GM19468 (cell line): ENCODE measurements at regions not wholly inside any gene's neighbourhood (a gene's known extent, or its start where the extent isn't known, plus 50 kb on each side); places are given as distances from the start of the nearest gene placed in this dataset.
"Not testable (repeated sequence)": the region's sequence is repeated elsewhere in the genome, so short reads cannot be mapped to it uniquely, and the experiment has no call there.

Experiments used
- ATAC-seq: cut with Tn5 transposase; IDR thresholded peaks from one replicate; pipeline ENCODE4 v1.9.1; 2021; ENCODE audit warnings: mild to moderate bottlenecking, moderate library complexity, moderate number of reproducible peaks; ENCODE audit not compliant: unreplicated experiment; ENCODE audit errors: extremely low read depth

DNA sequence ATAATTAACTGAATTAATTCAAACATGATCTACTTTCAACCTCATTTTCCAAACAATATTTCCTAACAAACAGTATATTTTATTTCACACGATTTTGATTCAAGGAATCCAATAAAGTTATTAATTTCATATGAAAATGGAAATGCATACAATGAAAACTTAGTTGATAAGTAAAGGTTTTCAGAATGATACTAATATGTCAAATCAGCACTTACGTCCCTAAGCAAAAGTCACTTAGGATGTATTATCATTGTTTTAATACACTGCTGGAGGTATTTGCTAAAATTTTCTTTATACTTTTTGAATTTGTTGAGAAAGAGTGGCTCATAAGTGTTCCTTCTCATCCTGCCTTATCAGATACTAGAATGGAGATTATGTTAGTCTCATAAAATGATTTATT lies 266.8 kb upstream of the PUDP start:
- no peak for ATAC-seq

DNA sequence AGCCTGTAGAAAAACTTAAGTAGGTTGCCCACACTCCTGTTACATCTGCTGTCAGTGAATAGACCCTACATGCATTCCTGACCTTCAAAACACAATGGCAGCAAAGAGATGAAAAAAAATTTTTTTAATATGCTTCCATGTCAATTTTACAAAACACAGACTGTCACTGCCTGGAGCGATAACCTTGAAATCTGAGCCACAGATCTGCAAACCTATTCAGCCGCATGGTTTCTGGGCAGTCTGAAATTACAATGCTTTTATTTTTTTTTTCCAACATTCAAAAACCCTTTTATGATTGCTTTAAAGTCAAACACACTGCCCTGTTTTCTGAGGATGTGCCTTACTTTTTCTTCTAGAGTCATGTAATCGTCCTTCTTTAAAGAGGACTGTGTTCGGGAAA lies 264.9 kb upstream of the PUDP start:
- ATAC-seq: no peak

DNA sequence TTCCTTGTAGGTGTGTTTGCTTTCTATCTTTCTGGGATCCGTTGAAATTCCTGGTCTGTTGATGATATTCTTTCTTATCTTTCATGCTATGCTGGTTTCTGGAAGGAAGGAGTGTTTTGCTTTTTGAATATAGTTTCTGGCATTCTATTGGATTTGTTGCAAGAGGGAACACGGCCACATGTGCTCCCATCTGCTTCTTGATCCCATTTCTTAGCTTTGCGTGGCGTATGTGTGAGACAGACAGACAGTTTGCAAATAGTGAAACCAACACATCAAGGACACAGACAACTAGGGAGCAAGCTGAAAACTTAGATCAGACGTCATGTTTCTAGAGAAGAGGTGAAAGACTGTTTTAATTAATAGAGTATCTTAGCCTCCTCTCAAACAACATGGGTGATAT lies 261.9 kb upstream of the PUDP start:
- no peak for ATAC-seq

DNA sequence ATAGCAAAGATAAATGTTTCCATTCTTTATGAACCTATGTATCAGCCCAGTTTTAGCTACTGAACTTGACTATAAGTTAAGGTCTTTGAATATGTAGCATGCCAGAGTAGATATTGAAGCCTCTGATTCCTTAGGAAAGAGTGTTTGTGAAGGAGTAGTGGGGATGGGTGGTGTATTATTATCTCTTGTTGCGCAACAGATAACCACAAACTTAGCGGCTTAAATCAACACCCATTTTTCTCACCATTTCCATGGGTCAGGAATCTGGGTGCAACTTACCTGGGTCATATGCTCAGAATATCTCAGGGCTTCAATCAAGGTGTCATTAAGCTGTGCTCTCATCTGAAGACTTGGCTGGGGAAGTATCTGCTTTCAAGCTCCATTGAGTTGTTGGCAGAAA lies 251.4 kb upstream of the PUDP start:
- no peak for ATAC-seq

DNA sequence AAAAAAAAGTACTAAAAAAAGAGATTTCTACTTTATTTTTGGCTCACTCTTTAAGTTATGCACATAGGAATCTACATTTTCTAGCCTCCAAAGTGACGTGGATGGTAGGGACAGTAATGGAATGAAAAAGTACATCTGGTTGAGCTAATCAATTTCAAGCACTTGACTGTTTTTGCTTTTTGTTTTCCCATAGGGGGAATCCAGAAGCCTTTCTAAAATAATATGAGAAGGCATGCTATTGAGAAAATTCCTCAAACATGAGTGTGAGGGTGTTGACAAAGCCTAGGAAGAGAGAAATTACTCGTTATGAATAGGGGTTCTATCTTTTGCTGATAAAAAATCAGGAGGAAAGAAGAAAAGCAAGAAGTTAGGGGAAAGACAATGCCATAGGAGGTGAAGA lies 242.5 kb upstream of the PUDP start:
- no peak for ATAC-seq

DNA sequence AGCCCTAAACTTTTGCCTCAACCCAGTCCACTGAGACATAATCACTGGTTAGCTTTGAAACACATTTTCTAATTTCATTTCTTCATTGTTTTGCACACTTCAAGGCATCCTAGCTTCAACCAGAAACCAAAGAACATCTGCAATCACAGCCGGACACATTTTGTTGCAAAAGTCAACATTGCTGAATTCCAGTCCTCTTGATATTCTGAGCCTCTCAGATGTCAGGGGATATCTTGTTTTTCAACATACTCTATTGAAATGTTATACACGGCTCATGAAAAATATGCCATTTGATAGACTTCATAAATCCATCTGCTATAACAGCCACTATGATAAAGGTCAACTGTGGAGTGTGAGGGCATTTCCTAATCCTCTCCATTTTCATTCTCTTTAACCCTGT lies 241.6 kb upstream of the PUDP start:
- no peak for ATAC-seq

DNA sequence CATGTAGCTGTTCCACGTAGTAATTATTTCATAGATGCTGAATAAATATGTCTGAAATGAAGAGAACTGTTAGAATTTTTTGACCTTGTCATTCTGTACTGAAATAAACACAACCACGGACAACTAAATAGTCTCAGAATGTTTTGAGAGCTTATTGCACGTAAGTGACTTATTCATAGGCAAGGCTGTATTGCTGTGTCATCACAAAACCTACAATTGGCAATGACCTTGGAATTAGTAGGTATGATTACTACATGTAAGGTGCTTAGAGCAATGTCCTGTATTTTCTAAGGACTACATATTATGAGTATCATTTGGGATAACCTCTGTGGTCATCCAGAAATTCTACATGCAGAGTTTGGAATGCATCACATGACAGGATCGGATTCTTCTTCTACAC lies 237.2 kb upstream of the PUDP start:
- ATAC-seq: no peak

DNA sequence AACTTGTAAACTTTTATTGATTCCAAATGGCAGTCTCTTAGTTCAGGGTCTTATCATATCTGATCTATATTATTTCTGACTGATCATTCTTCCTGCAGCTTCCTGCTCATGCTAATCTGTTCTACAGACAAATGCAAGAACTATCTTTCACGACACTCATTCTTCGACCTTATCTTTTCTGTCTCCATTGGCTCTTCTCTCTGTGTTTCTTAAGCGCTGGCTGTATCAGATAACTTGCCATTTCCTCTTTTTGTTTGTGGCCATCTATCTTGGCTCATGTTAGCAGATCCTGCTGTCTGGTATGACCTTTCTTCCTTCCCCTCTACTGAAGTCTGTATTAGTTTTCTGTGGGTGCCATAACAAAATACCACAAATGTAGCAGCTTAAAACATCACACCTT lies 230.5 kb upstream of the PUDP start:
- ATAC-seq: no peak

DNA sequence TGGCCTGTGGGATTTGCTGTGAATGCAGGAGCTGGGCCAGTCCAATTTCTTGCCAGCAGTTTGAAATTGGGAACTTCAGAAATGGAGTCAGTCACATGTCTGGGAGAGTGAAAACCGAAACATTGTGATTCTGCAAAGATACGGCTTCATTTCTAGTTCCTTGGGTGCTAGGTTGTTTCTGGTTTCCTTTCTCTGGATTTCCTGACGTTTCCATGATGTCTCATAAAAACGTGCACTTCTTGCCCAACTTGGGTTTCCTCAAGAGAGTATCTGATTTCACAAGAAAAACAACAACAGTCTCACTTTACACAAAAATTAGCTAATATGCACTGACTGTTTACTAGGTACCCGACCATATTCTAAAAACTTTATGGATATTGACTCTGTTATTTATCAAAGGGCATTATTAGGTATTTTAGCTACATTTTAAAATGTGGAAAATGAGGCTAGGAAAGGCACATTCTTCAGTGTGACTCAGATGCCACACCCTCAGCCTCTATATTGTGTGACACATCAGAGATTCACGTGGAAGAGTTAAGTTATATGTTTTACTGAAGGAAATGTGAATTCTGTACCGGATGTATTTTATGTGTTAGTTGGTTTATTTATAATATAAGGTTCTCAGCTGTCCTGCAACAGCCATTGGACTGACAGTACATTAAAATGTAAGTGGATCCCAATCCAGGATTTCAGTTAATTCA lies 225.0 kb upstream of the PUDP start:
- ATAC-seq: no peak

DNA sequence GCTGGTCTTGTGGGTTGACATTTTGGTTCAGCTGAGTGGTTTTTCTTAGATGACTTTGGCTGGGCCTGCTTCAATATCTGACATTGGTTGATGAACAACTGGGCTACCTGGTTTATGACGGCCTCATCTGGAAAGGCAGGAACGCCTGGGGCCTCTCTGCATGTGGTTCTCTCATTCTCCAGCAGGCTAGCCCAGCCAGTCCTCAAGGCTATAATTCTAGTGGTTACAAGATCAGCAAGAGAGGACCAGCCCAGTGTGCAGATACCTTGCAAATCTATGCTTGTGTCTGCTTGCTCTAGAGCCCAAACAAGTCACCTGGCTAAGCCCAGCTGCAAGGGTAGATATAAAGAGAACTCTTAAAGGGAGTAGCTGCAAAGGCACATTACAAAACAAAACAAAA lies 214.2 kb upstream of the PUDP start:
- ATAC-seq: no peak

DNA sequence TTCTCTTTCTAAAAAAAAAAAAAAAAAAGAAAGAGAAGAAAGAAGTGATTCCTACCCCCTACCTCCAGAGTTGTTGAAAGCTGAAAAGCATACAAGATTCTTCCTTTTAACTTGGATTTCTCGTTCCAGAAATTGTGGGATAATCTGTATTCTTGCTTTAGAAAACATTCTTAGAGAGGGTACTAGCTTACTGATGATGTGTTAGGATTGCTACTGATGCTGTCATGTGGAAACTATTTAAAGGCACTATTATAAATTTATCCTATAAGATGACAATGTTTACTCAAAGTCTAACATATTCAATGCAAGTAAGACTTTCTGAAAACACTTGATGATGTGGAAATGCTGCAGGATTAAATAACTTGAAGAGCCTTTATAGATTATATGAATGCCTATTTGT lies 204.0 kb upstream of the PUDP start:
- no peak for ATAC-seq

DNA sequence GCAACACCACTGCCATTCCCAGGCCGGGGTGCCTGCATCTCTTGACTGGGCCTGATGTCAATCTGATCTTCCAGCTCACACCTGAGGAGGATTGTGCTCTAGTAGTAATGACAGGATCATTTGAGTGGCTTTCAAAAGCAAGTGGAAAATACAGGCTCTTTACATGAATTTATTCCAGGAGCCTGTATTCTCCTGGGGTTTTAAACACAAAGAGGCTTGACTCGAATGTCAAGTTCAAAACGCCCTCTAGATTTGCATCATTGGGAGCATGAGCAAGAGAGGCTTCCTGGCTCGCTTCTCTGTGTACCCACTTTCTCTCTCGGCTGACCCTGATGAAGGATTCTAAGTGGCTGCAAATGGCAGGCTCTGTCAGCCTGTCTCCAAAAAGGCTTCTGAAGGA lies 199.5 kb upstream of the PUDP start:
- no peak for ATAC-seq

DNA sequence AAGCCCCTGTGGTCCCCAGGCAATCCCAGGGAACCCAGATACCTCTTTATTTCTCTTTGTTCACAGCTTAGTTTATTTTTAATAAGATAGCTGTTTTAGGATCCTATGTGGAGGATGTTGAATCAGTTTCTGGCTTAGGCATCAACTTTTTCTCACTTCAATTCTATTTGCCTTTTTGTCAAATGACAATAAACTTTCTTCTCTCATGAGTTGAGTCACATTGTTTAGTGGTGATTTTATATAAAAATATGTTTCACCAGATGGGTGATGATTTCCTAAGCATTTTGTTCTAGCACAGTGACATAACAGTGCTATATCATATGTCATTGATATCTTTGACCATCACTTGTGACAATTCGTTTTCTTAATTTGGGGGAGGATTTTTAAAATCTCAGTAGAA lies 198.1 kb upstream of the PUDP start:
- no peak for ATAC-seq

DNA sequence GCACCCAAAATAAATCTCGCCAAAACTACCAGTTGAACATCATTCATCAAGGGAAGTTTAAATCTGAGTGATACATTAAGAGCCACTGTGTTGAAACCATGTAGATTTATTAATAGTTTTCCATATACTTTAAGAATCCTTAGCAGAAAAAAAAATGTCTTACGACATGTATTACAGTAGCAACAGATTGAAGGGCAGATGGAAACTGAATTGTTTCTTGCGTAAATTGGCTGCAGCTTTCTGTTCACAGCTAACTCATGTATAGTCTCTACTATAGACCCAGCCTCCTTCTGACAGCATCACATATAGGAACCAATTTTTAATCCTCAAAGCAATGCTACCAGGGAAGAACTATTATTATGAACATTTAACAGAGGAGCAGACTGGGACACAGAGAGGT lies 195.2 kb upstream of the PUDP start:
- ATAC-seq: no peak

DNA sequence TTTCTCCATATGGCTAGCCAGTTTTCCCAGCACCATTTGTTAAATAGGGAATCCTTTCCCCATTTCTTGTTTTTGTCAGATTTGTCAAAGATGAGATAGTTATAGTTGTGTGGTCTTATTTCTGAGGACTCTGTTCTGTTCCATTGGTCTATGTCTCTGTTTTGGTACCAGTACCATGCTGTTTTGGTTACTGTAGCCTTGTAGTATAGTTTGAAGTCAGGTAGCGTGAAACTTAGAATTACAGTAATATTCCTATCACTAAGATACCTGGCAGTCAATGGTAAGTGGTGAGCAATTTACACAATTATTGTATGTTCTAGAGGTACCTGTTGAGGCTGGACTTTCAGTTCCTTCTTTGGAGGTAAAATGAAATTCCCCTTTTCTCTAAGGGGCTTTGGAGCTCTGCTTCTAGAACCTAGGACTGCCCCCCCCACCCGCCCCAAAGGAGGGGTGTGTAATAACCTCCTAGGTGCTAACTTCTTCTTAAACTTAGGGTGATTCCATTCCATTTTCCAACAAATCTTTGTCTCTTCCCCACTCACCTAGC lies 187.9 kb upstream of the PUDP start:
- ATAC-seq: not testable (repeated sequence)

DNA sequence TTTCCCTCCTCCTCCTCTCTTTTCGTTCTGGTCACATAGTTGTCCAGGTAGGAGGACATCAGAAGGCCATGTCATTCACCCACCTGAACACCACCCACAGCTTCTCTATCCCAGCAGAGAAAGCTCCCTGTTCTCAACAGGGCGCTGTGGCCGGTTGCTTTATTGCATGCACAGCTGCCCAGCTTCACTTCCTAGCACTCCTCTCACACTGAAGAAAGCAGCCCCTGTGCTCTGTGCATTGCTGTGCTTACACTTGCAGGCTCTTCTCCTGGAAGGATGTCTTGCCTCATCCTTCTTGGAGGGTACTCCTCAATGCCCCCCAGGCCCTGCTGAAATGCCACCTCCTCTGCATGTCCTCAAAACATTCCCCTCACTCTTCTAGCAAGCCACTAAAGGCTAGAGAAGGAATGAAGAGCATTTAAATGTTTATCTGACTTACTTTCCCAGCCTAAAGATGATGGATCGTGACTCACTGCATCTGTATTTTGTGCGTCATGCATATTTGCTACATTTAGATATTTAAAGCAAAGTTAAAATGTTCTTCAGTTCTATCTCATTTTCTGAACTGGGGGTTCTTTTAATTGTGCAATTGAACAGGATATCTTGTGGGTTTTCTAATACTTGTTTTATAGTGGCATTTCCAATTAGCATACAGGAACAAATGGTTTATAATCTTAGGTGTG lies 186.4 kb upstream of the PUDP start:
- no peak for ATAC-seq

DNA sequence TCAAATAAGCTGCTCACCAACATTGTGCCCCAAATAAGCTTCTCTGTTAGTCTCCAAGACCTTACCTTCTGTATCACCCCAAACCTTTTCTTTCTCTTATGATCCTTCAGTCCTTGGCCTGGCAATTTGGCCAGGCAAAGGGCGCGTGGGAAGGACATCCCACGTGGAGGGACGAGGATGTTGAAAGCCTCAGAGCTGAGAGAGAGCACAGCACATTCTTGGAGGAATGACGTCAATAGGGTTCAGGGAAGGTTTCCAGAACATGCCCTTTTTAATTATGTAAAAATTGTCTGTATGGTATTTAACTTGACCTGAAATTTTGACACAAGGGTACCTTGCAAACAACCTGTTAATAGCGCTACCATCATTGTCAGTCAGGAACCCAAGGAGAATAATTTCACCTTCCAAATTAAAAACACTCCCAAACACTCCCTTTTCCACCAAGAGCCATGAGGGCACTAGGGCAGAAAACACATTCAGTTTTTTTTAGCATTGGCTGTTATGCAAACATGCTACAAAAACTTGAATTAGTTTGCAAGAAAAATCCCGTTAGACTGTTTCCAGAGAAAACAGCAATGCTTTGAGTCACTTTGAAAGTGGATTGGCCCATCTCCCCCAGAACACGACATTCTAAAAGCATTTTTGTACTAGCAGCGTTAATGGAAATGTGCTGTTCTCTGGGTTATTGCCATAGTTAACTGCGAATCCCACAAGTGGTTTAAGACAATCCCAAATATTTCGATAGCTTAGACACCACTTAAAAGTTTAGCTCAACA lies 183.2 kb upstream of the PUDP start:
- ATAC-seq: no peak

DNA sequence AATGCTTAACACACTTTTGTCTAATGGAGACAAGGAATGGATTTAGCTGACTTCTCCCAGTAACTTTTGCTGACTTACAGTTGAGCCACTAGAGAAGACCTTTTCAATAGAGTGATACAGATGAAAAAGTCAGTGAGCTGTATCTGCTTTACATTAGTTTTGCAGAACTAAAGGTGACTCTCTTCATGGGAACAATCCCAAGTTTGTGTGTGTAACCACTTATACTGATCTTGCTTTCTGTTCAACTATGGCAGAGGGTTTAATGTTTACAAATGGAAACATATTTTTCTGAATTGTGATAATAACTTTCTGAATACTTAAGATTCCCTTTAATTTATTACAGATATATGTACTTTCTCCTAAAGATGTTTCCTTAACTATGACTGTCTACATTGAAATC lies 182.6 kb upstream of the PUDP start:
- ATAC-seq: no peak

DNA sequence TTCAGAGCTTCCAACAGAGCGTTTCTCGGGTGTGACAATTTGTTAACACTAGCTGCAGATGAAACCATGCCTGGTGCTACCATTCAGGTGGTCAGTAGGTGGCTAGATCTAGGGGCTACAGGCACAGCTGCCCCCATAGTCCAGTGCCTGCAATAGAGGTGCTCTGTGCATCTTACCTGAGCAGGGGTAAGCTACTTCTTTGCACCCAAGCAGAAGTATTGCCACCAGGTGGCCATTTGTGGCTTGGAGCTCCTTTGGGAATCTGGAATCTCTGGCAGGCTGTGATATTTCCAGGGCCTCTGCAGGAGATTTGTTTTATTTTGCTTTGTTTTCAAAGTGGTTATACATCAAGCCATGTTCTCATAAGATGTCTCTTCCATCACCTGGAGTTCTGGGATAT lies 170.7 kb upstream of the PUDP start:
- ATAC-seq: no peak

DNA sequence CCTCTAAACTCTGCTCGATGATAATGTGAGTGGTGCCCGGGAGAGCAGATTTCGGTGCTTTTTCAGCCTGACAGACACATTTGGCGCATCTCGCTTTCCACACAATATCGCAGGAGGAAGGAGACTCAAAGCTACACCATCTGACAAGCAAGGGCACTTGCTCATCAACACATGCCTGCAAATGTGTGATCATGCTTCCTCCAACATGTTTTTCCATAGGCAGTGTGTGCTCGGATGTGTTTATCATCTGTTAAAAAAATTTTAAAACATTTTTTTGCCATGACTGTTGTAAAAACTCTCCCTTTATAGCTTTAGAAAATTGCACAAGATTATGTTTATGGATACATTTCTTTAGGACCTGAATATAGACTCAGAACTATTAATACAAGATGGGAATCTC lies 170.3 kb upstream of the PUDP start:
- ATAC-seq: no peak

DNA sequence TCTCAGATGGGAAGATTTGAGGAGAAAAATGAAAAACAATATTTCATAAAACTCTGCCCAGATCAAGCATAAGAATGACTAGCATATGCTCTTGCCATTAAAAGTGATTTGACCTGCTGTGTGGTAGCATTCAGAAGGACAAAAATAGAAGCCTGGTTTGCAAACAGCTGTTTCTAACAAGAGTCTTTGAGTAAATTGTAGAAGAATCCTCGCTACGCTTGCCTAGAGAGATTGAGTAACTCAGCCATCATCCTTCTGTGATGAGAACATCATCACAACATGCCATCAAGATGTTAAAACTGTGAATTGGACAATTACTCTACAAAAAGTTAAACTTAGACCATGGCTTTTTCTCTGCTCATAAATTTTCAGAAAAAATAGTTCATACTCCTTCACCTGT lies 168.9 kb upstream of the PUDP start:
- ATAC-seq: no peak
